ENCODE measurements at regions not wholly inside any gene's neighbourhood (a gene's known extent, or its start where the extent isn't known, plus 50 kb on each side); places are given as distances from the start of the nearest gene placed in this dataset.

DNA sequence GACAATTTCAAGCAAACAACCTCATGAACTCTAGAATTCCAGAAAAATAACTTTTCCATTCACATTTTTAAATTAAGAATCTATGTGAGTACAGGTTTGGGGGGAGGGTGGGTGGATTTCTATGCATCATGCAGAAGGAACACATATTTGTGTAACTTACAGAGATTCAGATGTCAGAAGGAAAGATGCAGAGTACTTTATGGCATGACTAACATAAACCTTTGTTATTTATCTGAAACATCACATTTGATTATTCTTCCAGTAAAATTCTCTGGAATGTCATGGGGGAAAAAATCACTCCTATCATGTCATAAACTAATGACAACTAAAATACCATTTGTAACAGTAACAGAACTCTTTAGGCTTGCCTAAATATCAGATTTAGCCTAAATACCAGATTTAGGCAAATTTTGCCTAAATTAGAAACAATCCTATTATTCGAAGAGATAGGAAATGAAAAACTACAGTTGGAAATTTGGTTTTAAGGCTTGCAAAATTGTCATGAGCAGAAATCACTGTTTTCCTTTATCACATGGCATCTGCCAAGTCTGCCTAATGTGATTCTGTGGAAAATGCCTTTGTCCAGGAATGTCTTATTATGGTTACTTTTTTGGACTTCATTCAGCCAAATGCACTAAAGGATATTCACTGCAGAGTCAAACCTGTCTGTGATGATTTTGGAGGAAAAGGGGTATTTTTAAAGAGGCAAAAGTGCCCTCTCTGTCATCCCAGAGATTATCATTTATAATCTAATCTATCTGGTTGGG is 527.7 kb upstream of the CELF2 start:
- ChIA-PET CTCF (no interaction called here), POLR2A (no interaction called here)
- Mint-ChIP-seq H3K4me3 (no peak overlapping the region), H3K27ac (no peak overlapping the region), H3K36me3 (ENCODE audit: low read depth) (no peaks in the 10 kb centered on the region), H3K27me3 (peaks cover 14% of the 10 kb centered on the region), H3K9me3 (no peaks in the 10 kb centered on the region), H3K4me1 (ENCODE audit: low read depth) (no peaks in the 10 kb centered on the region)
- TF ChIP-seq CTCF (IDR thresholded peaks at IDR 0.05), result no peak
- ATAC-seq, result no peak
- DNase-seq, result no peak
- intact Hi-C loops (cut with micrococcal nuclease), result no loop called here

DNA sequence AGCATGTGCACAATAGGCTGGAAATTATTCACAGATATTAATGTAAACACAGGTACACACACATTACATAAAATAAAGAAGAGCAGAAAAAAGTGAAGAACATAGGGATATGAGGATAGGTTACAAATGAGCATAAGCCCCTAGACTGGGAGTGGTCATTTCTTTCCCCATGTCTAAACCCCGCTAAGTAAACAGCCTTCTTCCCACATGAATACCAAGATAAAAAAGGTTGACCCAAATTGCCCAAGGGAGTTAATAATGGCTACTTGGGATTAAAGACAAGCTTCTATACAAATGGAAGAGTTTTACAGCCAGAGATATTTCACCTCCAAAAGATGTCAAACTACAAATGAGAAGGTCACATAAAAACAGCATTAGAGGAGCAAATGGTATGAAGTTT is 527.1 kb upstream of the CELF2 start:
- no peak for ATAC-seq
- H3K27me3 Mint-ChIP-seq, result peaks cover 16% of the 10 kb centered on the region
- H3K4me1 Mint-ChIP-seq (ENCODE audit: low read depth), result no peaks in the 10 kb centered on the region
- H3K9me3 Mint-ChIP-seq, result no peaks in the 10 kb centered on the region
- H3K4me3 Mint-ChIP-seq, result no peak overlapping the region
- no peak for DNase-seq
- ChIA-PET POLR2A (no interaction called here), CTCF (no interaction called here)
- no peaks in the 10 kb centered on the region for H3K36me3 Mint-ChIP-seq (ENCODE audit: low read depth)
- intact Hi-C loops (cut with micrococcal nuclease), result no loop called here
- H3K27ac Mint-ChIP-seq, result no peak overlapping the region
- no peak for TF ChIP-seq CTCF (IDR thresholded peaks at IDR 0.05)

DNA sequence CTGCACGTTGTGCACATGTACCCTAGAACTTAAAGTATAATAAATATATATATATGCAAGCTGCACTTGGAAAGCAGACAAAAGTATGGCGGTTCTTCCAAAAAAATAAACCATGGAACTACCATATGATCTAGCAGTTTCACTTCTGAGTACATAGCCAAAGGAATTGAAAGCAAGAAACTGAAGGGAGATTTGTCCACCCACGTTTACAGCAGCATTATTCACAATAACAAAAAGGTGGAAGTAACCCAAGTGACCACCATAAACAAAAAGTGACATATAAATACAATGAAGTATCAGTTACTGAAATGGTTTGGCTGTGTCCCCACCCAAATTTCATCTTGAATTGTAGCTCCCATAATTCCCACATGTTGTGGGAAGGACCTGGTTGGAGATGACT is 525.3 kb upstream of the CELF2 start:
- POLR2A ChIA-PET, result no interaction called here
- intact Hi-C loops (cut with micrococcal nuclease), result no loop called here

DNA sequence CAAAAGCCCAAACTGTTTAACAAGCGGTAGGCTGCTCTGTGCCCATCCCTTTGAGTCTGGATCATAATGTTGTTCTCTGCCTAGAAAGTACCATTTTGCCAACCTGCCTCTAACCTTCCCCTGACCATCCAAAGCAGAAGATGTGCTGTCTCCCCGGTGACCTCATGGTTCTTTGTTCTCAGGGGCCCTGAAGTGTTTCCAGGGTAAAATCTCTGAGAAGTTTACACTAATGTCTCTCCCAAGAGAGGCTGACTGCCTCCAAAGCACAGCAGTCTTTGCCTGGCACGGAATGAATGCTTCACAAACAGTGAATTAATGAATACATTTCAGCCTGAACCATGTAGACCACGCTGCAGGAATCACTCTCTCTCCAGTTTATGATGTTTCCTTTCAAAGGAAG is 523.8 kb upstream of the CELF2 start:
- intact Hi-C loops (cut with micrococcal nuclease), result no loop called here
- peaks cover 12% of the 10 kb centered on the region for H3K27me3 Mint-ChIP-seq
- H3K9me3 Mint-ChIP-seq, result no peaks in the 10 kb centered on the region
- H3K36me3 Mint-ChIP-seq (ENCODE audit: low read depth), result no peaks in the 10 kb centered on the region
- DNase-seq, result no peak
- no peak for ATAC-seq
- POLR2A ChIA-PET, result no interaction called here
- TF ChIP-seq CTCF (IDR thresholded peaks at IDR 0.05), result no peak
- H3K4me1 Mint-ChIP-seq (ENCODE audit: low read depth), result no peaks in the 10 kb centered on the region
- CTCF ChIA-PET, result no interaction called here
- H3K27ac Mint-ChIP-seq, result no peak overlapping the region
- no peak overlapping the region for H3K4me3 Mint-ChIP-seq

More for the DNA sequence above, 525.3 kb upstream of the CELF2 start:
- Mint-ChIP-seq H3K9me3 (no peaks in the 10 kb centered on the region), H3K27me3 (peaks cover 14% of the 10 kb centered on the region), H3K27ac (no peak overlapping the region), H3K4me3 (no peak overlapping the region), H3K4me1 (ENCODE audit: low read depth) (no peaks in the 10 kb centered on the region), H3K36me3 (ENCODE audit: low read depth) (no peaks in the 10 kb centered on the region)
- TF ChIP-seq CTCF (IDR thresholded peaks at IDR 0.05), result no peak
- ATAC-seq (no peak), DNase-seq (no peak)
- CTCF ChIA-PET, result no interaction called here

- Mint-ChIP-seq H3K27ac (no peak overlapping the region), H3K4me1 (ENCODE audit: low read depth) (no peaks in the 10 kb centered on the region), H3K9me3 (peaks cover 3% of the 10 kb centered on the region), H3K4me3 (no peak overlapping the region), H3K27me3 (peaks cover 7% of the 10 kb centered on the region), H3K36me3 (ENCODE audit: low read depth) (no peaks in the 10 kb centered on the region)
- DNase-seq (no peak), ATAC-seq (no peak)
- CTCF ChIA-PET, result no interaction called here
- TF ChIP-seq CTCF (IDR thresholded peaks at IDR 0.05), result no peak
- POLR2A ChIA-PET, result no interaction called here
- intact Hi-C loops (cut with micrococcal nuclease), result no loop called here
Measured at GRCh38 chr10:10497245-10497644, 520.4 kb upstream of the CELF2 start.

Measured in activated CD8-positive, alpha-beta T cell treated with anti-CD3 and anti-CD28 coated beads for 36 hours (primary cell).